ENCODE measurements at regions not wholly inside any gene's neighbourhood (a gene's known extent, or its start where the extent isn't known, plus 50 kb on each side); places are given as distances from the start of the nearest gene placed in this dataset.
"Not testable (repeated sequence)": the region's sequence is repeated elsewhere in the genome, so short reads cannot be mapped to it uniquely, and the experiment has no call there.

- Histone ChIP-seq H2BK15ac (ENCODE audit: low read depth, low read length) (no peak overlapping the region), H3K9me1 (ENCODE audit: insufficient read depth, low read length) (no peaks in the 10 kb centered on the region), H3K4me1 (ENCODE audit: control insufficient read depth, insufficient read depth, low read length) (no peaks in the 10 kb centered on the region), H4K5ac (ENCODE audit: low read depth, low read length) (no peak overlapping the region), H3K9me3 (ENCODE audit: control insufficient read depth, insufficient read depth, low read length) (no peaks in the 10 kb centered on the region), H2AK5ac (ENCODE audit: low read depth, low read length) (no peak overlapping the region), H4K91ac (ENCODE audit: insufficient read depth, low read depth, low read length) (no peak overlapping the region), H2BK120ac (ENCODE audit: low read depth, low read length) (no peak overlapping the region), H2AFZ (replicated peaks; ENCODE audit: low read length, poor library complexity) (no peak overlapping the region), H2AK9ac (replicated peaks; ENCODE audit: low read depth, low read length, poor library complexity) (no peak overlapping the region), H3K79me1 (ENCODE audit: low read depth in 1 of 2, low read length in 2 of 2) (no peaks in the 10 kb centered on the region), H3K4me2 (ENCODE audit: low read depth, low read length) (no peak overlapping the region), H3K14ac (replicated peaks; ENCODE audit: low read depth, low read length) (no peak overlapping the region), H3K27me3 (ENCODE audit: control insufficient read depth, insufficient read depth, low read length) (no peaks in the 10 kb centered on the region; the same call in 1 of the 2 replicates), H3K27ac (ENCODE audit: insufficient read depth, low read length) (no peak overlapping the region), H3K18ac (ENCODE audit: low read depth, low read length) (no peak overlapping the region), H3K4me3 (ENCODE audit: insufficient read depth, low read depth, low read length) (no peak overlapping the region), H3K56ac (ENCODE audit: extremely low read depth, insufficient read depth, low read length) (no peak overlapping the region), H2BK5ac (ENCODE audit: low read depth, low read length, poor library complexity, severe bottlenecking) (no peak overlapping the region), H2BK20ac (ENCODE audit: low read depth, low read length) (no peak overlapping the region), H4K8ac (ENCODE audit: low read depth in 2 of 2, low read length in 2 of 2) (no peak overlapping the region), H3K4ac (ENCODE audit: low read depth, low read length) (no peak overlapping the region), H3K36me3 (ENCODE audit: control insufficient read depth, insufficient read depth, low read length) (no peaks in the 10 kb centered on the region), H4K20me1 (ENCODE audit: insufficient read depth, low read length) (no peaks in the 10 kb centered on the region), H3K9ac (ENCODE audit: low read depth, low read length) (no peak overlapping the region), H3K23ac (ENCODE audit: low read depth, low read length) (no peak overlapping the region)
- BruUV-seq (replicated peaks), result no TSS peak
- no CpG with 5 or more reads among the region's 1 CpG for whole genome bisulfite sequencing, 2 experiments (ENCODE audit: extremely low coverage in 2 of 2, insufficient read length in 1 of 2)
- dilution Hi-C loops (cut with HindIII; ENCODE audit: low sequenced_read_pairs, unreplicated experiment), result no loop called here
- DNase-seq (no peak), ATAC-seq (ENCODE audit: low read depth) (no peak)
- TF ChIP-seq POLR2A (IDR thresholded peaks at IDR 0.05; ENCODE audit: low read depth, low read length) (no peak), NFE2L2 (IDR thresholded peaks at IDR 0.05; ENCODE audit: low read depth, low read length) (no peak), CEBPB (IDR thresholded peaks at IDR 0.05; ENCODE audit: low read depth, low read length) (no peak)
- intact Hi-C loops (cut with micrococcal nuclease), result no loop called here
- ChIA-PET POLR2A (ENCODE audit: unreplicated experiment) (no interaction called here), CTCF (no interaction called here)
- in situ Hi-C loops (cut with MboI; ENCODE audit: low sequenced_read_pairs), result no loop called here
These were observed 118.0 kb downstream of the PWWP3B start for GRCh38 chrX:106286053-106286650.

- ATAC-seq (ENCODE audit: low read depth), result not testable (repeated sequence)
These were observed 122.7 kb downstream of the PWWP3B start for GRCh38 chrX:106290778-106291177.

More at GRCh38 chrX:106290778-106291177, 122.7 kb downstream of the PWWP3B start:
- in situ Hi-C loops (cut with MboI; ENCODE audit: low sequenced_read_pairs); H2BK120ac ChIP-seq (ENCODE audit: low read depth, low read length); H3K79me1 ChIP-seq (ENCODE audit: low read depth in 1 of 2, low read length in 2 of 2); H3K4ac ChIP-seq (ENCODE audit: low read depth, low read length); CTCF ChIA-PET; H2AK5ac ChIP-seq (ENCODE audit: low read depth, low read length); H2BK5ac ChIP-seq (ENCODE audit: low read depth, low read length, poor library complexity, severe bottlenecking); H2BK20ac ChIP-seq (ENCODE audit: low read depth, low read length); POLR2A ChIA-PET (ENCODE audit: unreplicated experiment); H3K9me3 ChIP-seq (ENCODE audit: control insufficient read depth, insufficient read depth, low read length); BruUV-seq (replicated peaks); H2AFZ ChIP-seq (replicated peaks; ENCODE audit: low read length, poor library complexity); dilution Hi-C loops (cut with HindIII; ENCODE audit: low sequenced_read_pairs, unreplicated experiment); H4K8ac ChIP-seq (ENCODE audit: low read depth in 2 of 2, low read length in 2 of 2); intact Hi-C loops (cut with micrococcal nuclease); H3K4me3 ChIP-seq (ENCODE audit: insufficient read depth, low read depth, low read length); H4K91ac ChIP-seq (ENCODE audit: insufficient read depth, low read depth, low read length); H3K9ac ChIP-seq (ENCODE audit: low read depth, low read length); H3K27me3 ChIP-seq (ENCODE audit: control insufficient read depth, insufficient read depth, low read length); DNase-seq; H2BK15ac ChIP-seq (ENCODE audit: low read depth, low read length); H3K14ac ChIP-seq (replicated peaks; ENCODE audit: low read depth, low read length); H3K4me1 ChIP-seq (ENCODE audit: control insufficient read depth, insufficient read depth, low read length); H3K56ac ChIP-seq (ENCODE audit: extremely low read depth, insufficient read depth, low read length); H2AK9ac ChIP-seq (replicated peaks; ENCODE audit: low read depth, low read length, poor library complexity); H3K27ac ChIP-seq (ENCODE audit: insufficient read depth, low read length); H3K23ac ChIP-seq (ENCODE audit: low read depth, low read length); H4K20me1 ChIP-seq (ENCODE audit: insufficient read depth, low read length); H3K36me3 ChIP-seq (ENCODE audit: control insufficient read depth, insufficient read depth, low read length); H3K18ac ChIP-seq (ENCODE audit: low read depth, low read length); H4K5ac ChIP-seq (ENCODE audit: low read depth, low read length); H3K9me1 ChIP-seq (ENCODE audit: insufficient read depth, low read length); H3K4me2 ChIP-seq (ENCODE audit: low read depth, low read length): not testable (repeated sequence)
- no CpG with 5 or more reads among the region's 5 CpGs for WGBS, 2 experiments (ENCODE audit: extremely low coverage in 2 of 2, insufficient read length in 1 of 2)

Data from IMR-90 (cell line).